K562 (cell line): ENCODE measurements at regions not wholly inside any gene's neighbourhood (a gene's known extent, or its start where the extent isn't known, plus 50 kb on each side); places are given as distances from the start of the nearest gene placed in this dataset.

Experiments
- ELF1 ChIP-seq: fragments of 200-800 bp; sonication (Bioruptor generic); IDR thresholded peaks from 2 replicates; pipeline ENCODE4 v1.6.1; 2016; ENCODE audit warnings: missing genetic modification characterization, missing compliant biosample characterization
- EP300 ChIP-seq: IDR thresholded peaks from 2 replicates; pipeline ENCODE4 v1.6.1; 2012; ENCODE audit warnings: low read length, improper control_type of control experiment
- ILK ChIP-seq: fragments of 450-650 bp; IDR thresholded peaks from 2 replicates; pipeline ENCODE4 v1.6.1; 2016; ENCODE audit warnings: missing genetic modification characterization, low read depth, mild to moderate bottlenecking, missing compliant biosample characterization, moderate library complexity, borderline replicate concordance
- POLR2AphosphoS5 ChIP-seq: IDR thresholded peaks from 2 replicates; pipeline ENCODE4 v1.6.1; 2011; ENCODE audit warnings: mild to moderate bottlenecking, low read depth, low read length, moderate library complexity; ENCODE audit not compliant: control insufficient read depth, insufficient read depth
- ZMIZ1 ChIP-seq, 2 experiments: fragments of 150-350 bp in 1 of 2; IDR thresholded peaks; 2 replicates each; pipeline ENCODE4 v1.6.1; 2012 to 2016; ENCODE audit warnings: low read depth in 2 of 2, low read length in 2 of 2, mild to moderate bottlenecking in 1 of 2, moderate library complexity in 1 of 2

DNA sequence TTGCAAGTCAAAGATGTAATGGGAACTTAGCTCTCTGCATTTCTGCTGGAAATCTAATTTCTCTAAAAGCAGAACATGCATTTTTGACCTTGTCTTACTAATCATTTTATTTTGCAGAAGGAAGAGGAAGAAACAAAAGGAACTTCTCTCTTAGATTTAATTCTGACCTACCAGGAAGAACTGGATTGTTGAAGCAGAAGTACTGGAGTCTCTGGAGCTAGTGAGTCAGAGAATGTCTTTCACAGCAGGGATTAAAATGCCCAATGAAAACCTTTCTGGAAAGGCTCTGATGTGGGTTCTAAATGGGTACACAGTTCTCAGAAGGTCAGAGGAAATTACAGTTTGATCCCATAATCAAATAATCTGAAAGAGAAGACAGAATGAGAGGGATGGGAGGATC lies 70.8 kb upstream of the GNG2 start:
- TF ChIP-seq POLR2AphosphoS5 (no peak), ZMIZ1 (IDR thresholded peaks at IDR 0.05; ENCODE audit: low read depth in 2 of 2, low read length in 2 of 2) (no peak), ILK (tag) (no peak), ELF1 (no peak), EP300 (no peak)
